GM06990 (cell line): ENCODE measurements at regions not wholly inside any gene's neighbourhood (a gene's known extent, or its start where the extent isn't known, plus 50 kb on each side); places are given as distances from the start of the nearest gene placed in this dataset.

Source experiments
- DNase-seq: peaks from one replicate; pipeline ENCODE4 v3.0.0-alpha.2; 2011; ENCODE audit not compliant: insufficient read length; ENCODE audit errors: extremely low read depth
- H3K27me3 ChIP-seq: replicated peaks from 2 replicates; pipeline ENCODE4 v1.6.0; 2011; ENCODE audit warnings: low read length; ENCODE audit not compliant: control insufficient read depth, insufficient read depth
- H3K36me3 ChIP-seq: 2 replicates; pipeline ENCODE4 v1.5.1; 2011; ENCODE audit warnings: low read length; ENCODE audit not compliant: control insufficient read depth, insufficient read depth
- H3K4me3 ChIP-seq: replicated peaks from 2 replicates; pipeline ENCODE4 v1.5.1; 2011; ENCODE audit warnings: low read depth, mild to moderate bottlenecking, control low read depth, low read length
- CTCF ChIP-seq: IDR thresholded peaks from 2 replicates; pipeline ENCODE4 v1.5.1; 2011; ENCODE audit warnings: low read length, control low read depth, mild to moderate bottlenecking, inconsistent platforms; ENCODE audit not compliant: insufficient read depth, poor library complexity, severe bottlenecking

GRCh38 chr1:218702775-218703174, 357.6 kb downstream of the TGFB2 start:
- H3K36me3 ChIP-seq = no peaks in the 10 kb centered on the region
- no peaks in the 10 kb centered on the region for H3K27me3 ChIP-seq
- TF ChIP-seq CTCF = no peak
- no peak for DNase-seq
- no peak overlapping the region for H3K4me3 ChIP-seq

GRCh38 chr1:218703836-218704235, 358.7 kb downstream of the TGFB2 start:
- TF ChIP-seq CTCF = no peak
- no peak overlapping the region for H3K4me3 ChIP-seq
- DNase-seq = no peak
- H3K27me3 ChIP-seq = no peaks in the 10 kb centered on the region
- no peaks in the 10 kb centered on the region for H3K36me3 ChIP-seq

- no peak overlapping the region for H3K4me3 ChIP-seq
Observed at GRCh38 chr1:218705391-218705790, 360.3 kb downstream of the TGFB2 start.

GRCh38 chr1:218705911-218706893, 361.1 kb downstream of the TGFB2 start:
- no peak for DNase-seq
- H3K36me3 ChIP-seq = no peaks in the 10 kb centered on the region
- H3K27me3 ChIP-seq = no peaks in the 10 kb centered on the region
- no peak overlapping the region for H3K4me3 ChIP-seq
- no peak for TF ChIP-seq CTCF

More at GRCh38 chr1:218705391-218705790, 360.3 kb downstream of the TGFB2 start:
- TF ChIP-seq CTCF = no peak
- no peak for DNase-seq
- Histone ChIP-seq H3K27me3 (no peaks in the 10 kb centered on the region), H3K36me3 (no peaks in the 10 kb centered on the region)

- Histone ChIP-seq H3K4me3 (no peak overlapping the region), H3K27me3 (no peaks in the 10 kb centered on the region), H3K36me3 (no peaks in the 10 kb centered on the region)
- no peak for DNase-seq
- TF ChIP-seq CTCF = no peak
Observed at GRCh38 chr1:218711001-218711400, 365.9 kb downstream of the TGFB2 start.
